T-cell (primary cell): ENCODE measurements at regions not wholly inside any gene's neighbourhood (a gene's known extent, or its start where the extent isn't known, plus 50 kb on each side); places are given as distances from the start of the nearest gene placed in this dataset.

ENCODE experiments used
- ATAC-seq, 4 experiments: fragments of 200-7000 bp in 3 of 4; fragments of 150-1000 bp in 1 of 4; cut with Tn5 transposase; replicated peaks in 1 of 4; 1 replicate in 3 of 4; 2 replicates in 1 of 4; pipeline ENCODE4 v1.10.0; 2021; ENCODE audit warnings: moderate library complexity in 3 of 4, mild to moderate bottlenecking in 2 of 4, moderate number of reproducible peaks in 1 of 4
- CTCF ChIA-PET, 2 donors: fragments of 300-600 bp; sonication (Branson Sonifier 250); formaldehyde crosslinking; loops; one replicate each; lab custom pipeline; 2022; ENCODE audit warnings: antibody characterized with exemption in 2 of 2; lab: Charles Lee
- POLR2A ChIA-PET, 2 donors: fragments of 300-600 bp; sonication (Branson Sonifier 250); formaldehyde crosslinking; loops; one replicate each; lab custom pipeline; 2022; ENCODE audit warnings: antibody characterized with exemption in 2 of 2; lab: Charles Lee
- DNase-seq, 35 experiments: peaks; one replicate each; pipeline versions ENCODE4 v3.0.0 to v3.0.0-alpha.2; 2013 to 2023
- H3K27ac ChIP-seq: one replicate; pipeline ENCODE4 v1.5.1; 2013; ENCODE audit warnings: low read length
- H3K27me3 ChIP-seq, 2 experiments: replicated peaks in 1 of 2; 1 replicate in 1 of 2; 2 replicates in 1 of 2; pipeline versions ENCODE4 v1.6.1 to v1.7.0; 2013; ENCODE audit warnings: low read length in 1 of 2, mixed read lengths in 1 of 2; ENCODE audit not compliant: control insufficient read depth in 2 of 2, insufficient read depth in 2 of 2; ENCODE audit errors: extremely low read depth in 1 of 2
- H3K36me3 ChIP-seq, 2 donors: 1 replicate in 1 of 2; 2 replicates in 1 of 2; pipeline versions ENCODE4 v1.6.1 to v1.7.0; 2013; ENCODE audit warnings: low read length in 1 of 2; ENCODE audit not compliant: control insufficient read depth in 2 of 2, insufficient read depth in 1 of 2; ENCODE audit errors: extremely low read depth in 1 of 2
- H3K4me1 ChIP-seq, 2 experiments: 1 replicate in 1 of 2; 2 replicates in 1 of 2; pipeline versions ENCODE4 v1.6.1 to v1.7.0; 2013; ENCODE audit warnings: low read length in 2 of 2, mixed read lengths in 1 of 2; ENCODE audit not compliant: insufficient read depth in 2 of 2, control insufficient read depth in 1 of 2; ENCODE audit errors: extremely low read depth in 1 of 2
- H3K4me3 ChIP-seq, 2 donors: 1 replicate in 1 of 2; 2 replicates in 1 of 2; pipeline versions ENCODE4 v1.5.1 to v1.7.0; 2013; ENCODE audit warnings: mild to moderate bottlenecking in 2 of 2, low read length in 1 of 2, moderate library complexity in 1 of 2; ENCODE audit not compliant: control insufficient read depth in 1 of 2; ENCODE audit errors: extremely low read depth in 1 of 2
- H3K9me3 ChIP-seq: 2 replicates; pipeline ENCODE4 v1.7.0; 2013
- H3K27ac Mint-ChIP-seq, 2 donors: one replicate each; pipeline ENCODE4 v1.8.0; 2020 to 2021; ENCODE audit warnings: mild to moderate bottlenecking in 2 of 2, mixed read lengths in 2 of 2
- H3K27me3 Mint-ChIP-seq, 2 donors: one replicate each; pipeline ENCODE4 v1.8.0; 2021 to 2022; ENCODE audit warnings: mixed read lengths in 2 of 2
- H3K36me3 Mint-ChIP-seq: one replicate; pipeline ENCODE4 v1.8.0; 2021; ENCODE audit warnings: mixed read lengths
- H3K4me1 Mint-ChIP-seq, 3 donors: one replicate each; pipeline ENCODE4 v1.8.0; 2020 to 2022; ENCODE audit warnings: mixed read lengths in 3 of 3, mild to moderate bottlenecking in 1 of 3
- H3K4me3 Mint-ChIP-seq, 3 donors: one replicate each; pipeline ENCODE4 v1.8.0; 2020 to 2022; ENCODE audit warnings: mild to moderate bottlenecking in 3 of 3, mixed read lengths in 3 of 3, moderate library complexity in 3 of 3
- H3K9me3 Mint-ChIP-seq, 3 donors: one replicate each; pipeline ENCODE4 v1.8.0; 2020 to 2022; ENCODE audit warnings: mixed read lengths in 3 of 3
- WGBS: methylation state at CpG from one replicate; pipeline ENCODE4 v1.1.5; 2013; ENCODE audit warnings: missing lambda C conversion rate; ENCODE audit not compliant: insufficient coverage; 5-methylcytosine and 5-hydroxymethylcytosine counted together

- CTCF ChIA-PET, result no interaction called here
- Histone ChIP-seq H3K9me3 (no peaks in the 10 kb centered on the region), H3K27me3 (no peaks in the 10 kb centered on the region), H3K4me1 (no peaks in the 10 kb centered on the region), H3K4me3 (no peak overlapping the region), H3K27ac (no peak overlapping the region), H3K36me3 (no peaks in the 10 kb centered on the region)
- no peak overlapping the region for H3K27ac Mint-ChIP-seq
- ATAC-seq (no peak), DNase-seq (no peak)
- H3K4me3 Mint-ChIP-seq, result no peak overlapping the region
- no peaks in the 10 kb centered on the region for H3K36me3 Mint-ChIP-seq
- no peaks in the 10 kb centered on the region for H3K4me1 Mint-ChIP-seq
- peaks cover 4 to 5% of the 10 kb centered on the region in 2 donors for H3K27me3 Mint-ChIP-seq
- WGBS, result no CpG with 5 or more reads among the region's 2 CpGs
- POLR2A ChIA-PET, result no interaction called here
- H3K9me3 Mint-ChIP-seq, result no peaks in the 10 kb centered on the region
Observed at GRCh38 chr7:17725821-17726220, 214.5 kb downstream of the SNX13 start.

- Histone ChIP-seq H3K4me1 (no peaks in the 10 kb centered on the region), H3K27me3 (peaks cover 0 to 2% of the 10 kb centered on the region in 2 experiments), H3K4me3 (no peak overlapping the region), H3K36me3 (no peaks in the 10 kb centered on the region), H3K27ac (no peak overlapping the region), H3K9me3 (no peaks in the 10 kb centered on the region)
- Mint-ChIP-seq H3K27ac (no peak overlapping the region), H3K4me3 (no peak overlapping the region), H3K9me3 (peaks cover 5 to 6% (median 5%) of the 10 kb centered on the region in 3 donors), H3K27me3 (peaks cover 0 to 7% of the 10 kb centered on the region in 2 donors), H3K36me3 (no peaks in the 10 kb centered on the region), H3K4me1 (no peaks in the 10 kb centered on the region)
- POLR2A ChIA-PET, result no interaction called here
- ATAC-seq, result no peak
- WGBS, result 84% methylated on average over 3 of the region's 3 CpGs
- CTCF ChIA-PET, result no interaction called here
- DNase-seq, result no peak
Observed at GRCh38 chr7:17732083-17732482, 208.2 kb downstream of the SNX13 start.
